GM12891 (cell line): ENCODE measurements at regions not wholly inside any gene's neighbourhood (a gene's known extent, or its start where the extent isn't known, plus 50 kb on each side); places are given as distances from the start of the nearest gene placed in this dataset.

Experiments used
- DNase-seq: peaks from one replicate; pipeline ENCODE4 v3.0.0; 2011; ENCODE audit warnings: low spot score; ENCODE audit not compliant: insufficient read length
- FAIRE-seq: peaks from 2 replicates; lab custom pipeline; 2011; peaks lifted over from hg19 to GRCh38; lab: Jason Lieb, UNC
- PAX5 ChIP-seq: IDR thresholded peaks from 2 replicates; pipeline ENCODE4 v1.6.1; 2011; ENCODE audit warnings: low read length, moderate library complexity, mild to moderate bottlenecking; ENCODE audit not compliant: insufficient read depth, severe bottlenecking
- POLR2A ChIP-seq: IDR thresholded peaks from 2 replicates; pipeline ENCODE4 v1.6.1; 2011; ENCODE audit warnings: low read depth, low read length, control low read depth
- POLR2AphosphoS5 ChIP-seq: IDR thresholded peaks from 2 replicates; pipeline ENCODE4 v1.6.1; 2011; ENCODE audit warnings: low read depth, low read length, control low read depth
- POU2F2 ChIP-seq: IDR thresholded peaks from 2 replicates; pipeline ENCODE4 v1.6.1; 2011; ENCODE audit warnings: low read depth, mild to moderate bottlenecking, control low read depth, low read length, moderate library complexity
- SPI1 ChIP-seq: IDR thresholded peaks from 2 replicates; pipeline ENCODE4 v1.6.1; 2011; ENCODE audit warnings: low read depth, low read length, control low read depth
- TAF1 ChIP-seq: IDR thresholded peaks from 2 replicates; pipeline ENCODE4 v1.6.1; 2011; ENCODE audit warnings: low read depth, low read length, control low read depth

DNA sequence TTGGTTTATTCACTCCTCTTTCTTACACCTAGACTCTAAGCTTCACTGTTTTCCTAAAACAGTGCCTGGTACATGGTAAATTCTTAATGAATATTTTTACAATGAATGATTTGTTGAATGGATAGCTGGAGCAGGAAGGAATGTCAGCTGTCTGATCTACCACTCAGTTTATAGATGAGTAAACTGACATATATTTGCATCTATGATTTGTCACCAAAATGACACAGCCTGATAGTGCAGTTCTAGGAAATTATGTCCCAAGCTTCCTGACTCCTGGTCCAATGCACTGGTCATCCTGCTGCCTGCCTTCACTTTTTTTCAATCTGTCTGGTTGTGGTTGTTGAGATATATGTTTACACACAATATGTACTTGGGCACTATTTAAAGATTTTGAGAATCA, 651.7 kb upstream of the WWC1 start:
- FAIRE-seq = no peak
- TF ChIP-seq POLR2AphosphoS5 (no peak), TAF1 (no peak), PAX5 (no peak), POU2F2 (no peak), POLR2A (no peak), SPI1 (no peak)
- DNase-seq = no peak

DNA sequence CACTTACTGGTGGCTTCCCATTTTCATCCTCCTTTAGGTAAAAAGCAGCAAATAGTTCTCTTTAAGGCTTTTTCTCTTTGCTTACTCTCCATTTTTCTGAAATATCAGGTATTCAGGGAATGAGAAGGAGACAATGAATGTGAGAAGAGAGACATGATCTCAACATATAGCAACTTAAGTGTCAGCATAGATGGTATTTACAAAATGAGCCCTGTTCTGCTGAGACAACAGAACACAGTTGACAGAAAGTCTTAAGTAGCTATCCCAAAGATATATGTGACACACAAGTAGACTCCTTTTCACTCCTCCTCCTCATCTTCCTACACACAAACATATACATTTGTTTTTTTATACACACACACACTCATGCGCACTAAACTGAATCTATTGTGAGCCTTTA, 649.3 kb upstream of the WWC1 start:
- DNase-seq (no peak), FAIRE-seq (no peak)
- TF ChIP-seq SPI1 (no peak), PAX5 (no peak), POLR2AphosphoS5 (no peak), POLR2A (no peak), POU2F2 (no peak), TAF1 (no peak)

DNA sequence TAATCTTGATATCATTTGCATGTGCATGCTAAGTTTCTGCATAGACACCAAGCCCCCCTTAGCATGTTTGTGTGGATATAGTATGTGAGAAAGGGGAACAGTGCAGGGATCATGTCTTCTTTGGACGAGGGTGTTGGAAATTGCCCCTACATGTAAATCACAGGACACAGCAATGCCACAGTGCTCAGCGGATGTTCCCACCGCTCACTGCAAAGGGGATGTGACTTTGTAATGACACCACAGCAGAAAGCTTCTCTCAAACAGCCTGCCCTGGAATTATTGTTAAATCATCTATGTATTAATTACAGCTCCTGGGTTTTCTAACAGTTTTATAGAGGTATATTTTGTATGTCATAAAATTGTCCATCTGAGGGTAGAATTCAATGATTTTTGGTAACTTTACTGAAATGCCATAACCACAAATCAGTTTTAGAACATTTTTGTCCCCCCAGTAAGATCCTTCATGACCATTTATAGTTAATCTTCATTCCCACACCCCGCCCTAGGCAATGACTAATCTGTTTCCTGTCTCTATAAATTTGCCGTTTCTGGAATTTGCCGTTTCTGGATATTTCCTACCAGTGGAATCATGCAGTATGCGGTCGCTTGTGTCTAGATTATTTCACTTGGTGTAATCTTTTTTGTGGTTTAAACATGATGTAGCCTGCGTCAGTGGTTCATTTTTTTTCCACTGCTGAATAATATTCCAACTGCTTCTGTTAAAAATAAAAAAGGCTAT, 648.5 kb upstream of the WWC1 start:
- no peak for DNase-seq
- TF ChIP-seq SPI1 (no peak), POU2F2 (no peak), PAX5 (no peak), POLR2AphosphoS5 (no peak), POLR2A (no peak), TAF1 (no peak)
- no peak for FAIRE-seq

DNA sequence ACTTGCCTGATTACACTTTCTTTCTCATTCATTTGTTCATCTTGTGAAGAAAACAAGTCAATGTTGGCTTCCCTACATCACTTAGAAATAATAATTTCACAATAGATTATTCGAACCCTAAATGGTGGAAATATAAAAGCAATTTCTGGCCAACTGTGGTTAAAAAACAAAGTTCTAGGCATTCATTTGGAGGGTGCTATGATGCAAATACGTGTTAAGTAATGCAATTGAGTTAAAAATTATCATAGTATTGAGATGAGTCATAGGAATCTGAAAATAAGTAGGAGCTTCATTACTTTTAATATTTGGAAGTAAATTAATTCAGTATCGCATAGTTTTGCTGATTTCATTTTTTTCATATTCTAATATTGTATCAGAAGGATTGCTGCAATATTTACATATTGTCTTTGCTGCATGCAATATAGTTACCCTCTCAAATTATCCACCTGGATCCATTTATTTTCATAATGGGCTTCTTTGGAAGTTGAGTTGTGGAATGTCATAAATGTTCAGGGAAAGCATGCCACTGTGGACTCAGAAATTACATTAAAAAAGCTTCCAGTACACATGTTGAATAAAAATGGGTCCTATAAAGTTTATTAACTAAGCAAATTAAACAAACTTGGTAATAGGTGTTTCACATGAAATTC, 647.7 kb upstream of the WWC1 start:
- no peak for TF ChIP-seq PAX5
- TF ChIP-seq SPI1 = no peak
- TF ChIP-seq POLR2A = no peak
- no peak for TF ChIP-seq POLR2AphosphoS5
- TF ChIP-seq TAF1 = no peak
- TF ChIP-seq POU2F2 = no peak
- DNase-seq = no peak
- no peak for FAIRE-seq

DNA sequence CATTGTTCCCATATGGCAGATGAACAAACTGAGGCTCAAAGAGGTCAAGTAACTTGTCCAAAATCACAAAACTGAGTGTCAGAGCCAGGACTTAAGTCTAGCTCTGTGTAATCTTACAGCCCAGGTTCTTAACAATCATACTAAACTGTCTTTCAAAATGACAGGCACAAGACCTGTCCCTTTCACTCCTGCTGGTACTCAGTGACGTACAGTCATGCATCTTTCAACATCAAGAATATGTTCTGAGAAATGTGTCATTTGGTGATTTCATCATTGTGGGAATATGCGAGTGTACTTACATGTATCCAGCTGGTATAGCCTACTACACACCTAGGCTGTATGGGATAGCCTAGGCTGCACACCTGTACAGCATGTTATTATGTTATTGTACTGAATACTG, 646.8 kb upstream of the WWC1 start:
- TF ChIP-seq POLR2AphosphoS5 (no peak), SPI1 (no peak), POU2F2 (no peak), POLR2A (no peak), PAX5 (no peak)
- FAIRE-seq (no peak), DNase-seq (no peak)

DNA sequence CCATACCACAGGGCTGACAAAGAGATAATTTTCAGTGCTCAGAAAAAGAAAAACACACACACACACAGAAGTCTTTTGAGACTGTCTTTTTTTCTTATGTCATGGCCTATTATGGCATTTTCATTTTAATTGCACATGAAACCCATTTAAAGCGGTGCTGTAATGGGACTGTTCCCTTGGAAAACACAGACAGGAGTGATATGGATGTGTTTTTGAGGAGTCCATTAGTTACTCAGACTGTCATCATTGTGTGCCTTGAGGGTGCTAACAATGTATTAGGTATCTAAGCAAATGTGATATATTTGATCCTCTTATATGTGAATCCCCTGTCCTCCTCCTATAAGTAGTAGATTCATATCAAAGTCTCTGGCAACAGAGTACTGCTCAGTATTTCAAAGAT, 642.0 kb upstream of the WWC1 start:
- TF ChIP-seq POU2F2 = no peak
- TF ChIP-seq POLR2AphosphoS5 = no peak
- no peak for TF ChIP-seq PAX5
- no peak for TF ChIP-seq SPI1
- no peak for TF ChIP-seq POLR2A
- TF ChIP-seq TAF1 = no peak
- no peak for FAIRE-seq
- DNase-seq = no peak

DNA sequence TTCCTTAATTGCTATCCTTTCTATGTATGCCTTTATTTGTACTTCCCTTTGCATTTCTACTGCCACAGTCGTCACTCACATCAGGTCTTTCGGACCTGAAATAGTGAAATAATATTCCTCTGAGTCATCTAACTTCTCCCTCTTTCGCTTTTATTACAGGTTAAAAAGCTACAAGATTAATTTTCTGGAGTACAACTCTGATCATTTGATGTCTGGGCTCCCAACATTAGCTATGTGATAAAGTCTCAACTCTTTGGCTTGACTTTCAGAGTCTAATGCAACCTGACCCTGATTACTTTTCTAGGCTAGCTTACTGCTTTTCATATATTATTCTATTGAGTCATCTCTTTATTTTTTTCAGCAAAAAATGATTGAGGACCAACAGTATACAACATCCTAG, 638.8 kb upstream of the WWC1 start:
- DNase-seq = no peak
- FAIRE-seq = no peak

DNA sequence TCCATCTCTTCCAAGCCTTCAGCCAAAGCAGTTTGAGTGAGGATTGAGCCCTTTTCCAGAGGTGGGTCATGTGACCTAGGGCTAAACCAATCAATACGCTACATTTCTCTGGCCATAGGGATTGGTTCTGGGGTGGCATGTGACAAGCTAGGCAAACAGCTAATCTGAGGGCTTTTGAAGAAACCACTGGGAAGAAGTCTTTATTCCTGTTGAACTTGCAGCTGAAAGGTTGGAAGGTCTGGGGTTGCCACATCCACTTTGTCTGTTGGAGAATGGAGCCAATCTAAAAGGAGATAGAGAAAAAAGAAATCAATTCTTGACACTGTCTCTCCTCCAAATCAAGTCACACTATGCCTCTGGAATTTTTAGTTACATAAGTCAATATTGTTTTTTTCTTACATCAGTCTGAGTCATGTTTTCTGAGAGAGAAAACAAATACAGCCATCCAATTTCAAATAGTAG, 637.8 kb upstream of the WWC1 start:
- TF ChIP-seq TAF1 (no peak), SPI1 (no peak), PAX5 (no peak), POU2F2 (no peak), POLR2A (no peak), POLR2AphosphoS5 (no peak)
- no peak for FAIRE-seq
- DNase-seq = no peak

More for the DNA sequence above, 638.8 kb upstream of the WWC1 start:
- TF ChIP-seq POU2F2 = no peak
- no peak for TF ChIP-seq TAF1
- TF ChIP-seq SPI1 = no peak
- TF ChIP-seq POLR2AphosphoS5 = no peak
- TF ChIP-seq PAX5 = no peak
- no peak for TF ChIP-seq POLR2A

DNA sequence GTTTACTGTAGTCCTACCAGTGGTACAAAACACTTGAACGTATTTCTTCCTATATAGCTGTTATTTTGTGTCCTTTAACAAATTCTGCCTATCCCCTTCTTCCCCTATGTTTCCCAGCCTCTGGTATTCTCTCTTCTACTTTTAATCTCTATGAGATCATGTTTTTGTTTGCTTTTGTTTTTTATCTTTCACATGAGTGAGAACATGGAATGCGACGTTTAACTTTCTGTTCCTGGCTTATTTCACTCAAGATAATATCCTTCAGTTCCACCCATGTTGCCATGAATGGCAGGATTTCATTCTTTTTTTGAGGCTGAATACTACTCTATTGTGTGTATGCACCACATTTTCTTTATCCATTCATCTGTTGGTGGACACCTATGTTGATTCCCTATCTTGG, 634.4 kb upstream of the WWC1 start:
- no peak for TF ChIP-seq POLR2AphosphoS5
- FAIRE-seq = no peak

DNA sequence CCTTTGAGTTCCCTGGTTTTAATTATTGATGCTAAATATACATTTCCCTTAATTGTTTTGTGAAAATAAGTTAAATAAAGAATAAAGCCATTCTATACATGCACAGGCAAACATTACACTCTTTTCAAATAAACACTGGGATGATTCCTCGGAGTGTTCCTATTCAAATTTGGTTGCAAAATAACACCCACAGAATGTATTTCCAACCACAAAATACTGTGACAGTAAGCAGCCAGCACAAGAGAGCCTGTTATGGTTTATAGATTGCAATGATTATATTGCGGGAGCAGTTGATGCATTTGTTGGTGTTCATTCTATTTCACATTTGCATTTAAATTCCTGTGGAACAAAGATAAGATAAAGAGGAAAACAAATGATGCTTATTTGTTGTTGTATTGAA, 632.6 kb upstream of the WWC1 start:
- FAIRE-seq (no peak), DNase-seq (no peak)
- no peak for TF ChIP-seq SPI1

More for the DNA sequence above, 634.4 kb upstream of the WWC1 start:
- no peak for DNase-seq

DNA sequence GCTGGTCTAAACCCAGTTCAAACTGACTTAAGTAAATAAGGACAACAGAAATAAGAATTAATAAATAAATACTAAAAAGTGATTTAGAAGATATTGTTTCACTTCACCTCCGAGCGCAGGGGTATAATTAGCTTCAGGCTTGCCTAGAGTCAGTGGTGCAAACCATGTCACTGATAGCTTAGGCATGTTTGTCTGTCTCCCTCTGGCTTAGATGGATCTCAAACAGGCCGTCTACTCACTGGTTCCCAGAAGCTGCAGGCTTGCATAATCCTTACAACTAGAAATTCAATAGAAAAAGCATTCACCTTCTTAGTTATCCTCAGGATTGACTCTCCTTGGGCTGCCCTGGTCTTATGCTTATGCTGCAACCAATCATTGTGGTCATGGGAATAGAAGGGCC, 629.8 kb upstream of the WWC1 start:
- DNase-seq = no peak
- no peak for FAIRE-seq
- no peak for TF ChIP-seq TAF1
- TF ChIP-seq POU2F2 = no peak
- no peak for TF ChIP-seq PAX5
- TF ChIP-seq POLR2AphosphoS5 = no peak
- no peak for TF ChIP-seq SPI1
- TF ChIP-seq POLR2A = no peak
